Astrocyte of the cerebellum (primary cell): ENCODE measurements at regions not wholly inside any gene's neighbourhood (a gene's known extent, or its start where the extent isn't known, plus 50 kb on each side); places are given as distances from the start of the nearest gene placed in this dataset.

Experiments
- DNase-seq: peaks from one replicate; pipeline ENCODE4 v3.0.0-alpha.2; 2011; ENCODE audit warnings: low read depth
- H3K4me3 ChIP-seq: 2 replicates; pipeline ENCODE4 v1.5.1; 2011; ENCODE audit warnings: mild to moderate bottlenecking, low read depth, low read length, moderate library complexity
- in situ Hi-C: cut with HindIII; loops from 2 replicates; pipeline ENCODE4 v1.10.0; 2017; ENCODE audit warnings: low sequenced_read_pairs
- TF ChIP-seq, protein P1 (sequence below): IDR thresholded peaks from 2 replicates; pipeline ENCODE4 v1.5.1; 2012; ENCODE audit warnings: low read length, low read depth, moderate library complexity, mild to moderate bottlenecking; ENCODE audit errors: missing control alignments

DNA sequence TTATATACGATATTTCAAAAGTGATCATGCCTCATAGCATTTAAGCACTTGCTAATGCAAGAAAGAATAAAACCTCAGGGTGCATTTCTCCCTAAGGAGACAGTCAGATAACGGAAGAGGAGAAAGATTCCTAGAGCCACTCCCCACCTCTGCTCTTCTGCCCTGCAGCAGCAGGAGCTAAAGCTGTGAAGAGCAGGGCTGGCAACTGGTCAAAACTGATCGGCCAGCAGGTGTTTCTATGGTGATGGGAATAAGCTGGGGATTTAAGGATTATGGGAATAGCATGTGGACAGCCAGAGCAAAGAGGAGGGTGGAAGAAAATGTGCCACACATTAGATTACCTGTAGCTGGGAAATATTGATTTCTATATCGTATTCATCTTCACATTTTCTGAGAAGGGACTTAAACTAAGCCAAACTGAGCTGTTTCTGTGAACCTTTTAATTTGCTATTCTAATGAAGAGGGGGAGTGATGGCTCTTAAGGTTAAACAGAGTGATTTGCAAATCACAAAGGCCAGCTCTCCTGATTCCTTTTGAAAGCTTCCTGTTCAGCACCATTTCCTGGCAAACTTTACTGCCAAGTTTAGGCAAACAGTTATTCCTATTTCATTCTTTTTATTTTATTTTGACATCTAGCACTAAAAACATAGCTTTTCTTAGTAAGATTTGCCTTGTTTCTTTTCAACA, 268.9 kb upstream of the PFKP start:
- in situ Hi-C loops, result no loop called here
- H3K4me3 ChIP-seq, result no peak overlapping the region
- DNase-seq, result no peak
- TF ChIP-seq, protein P1, sequence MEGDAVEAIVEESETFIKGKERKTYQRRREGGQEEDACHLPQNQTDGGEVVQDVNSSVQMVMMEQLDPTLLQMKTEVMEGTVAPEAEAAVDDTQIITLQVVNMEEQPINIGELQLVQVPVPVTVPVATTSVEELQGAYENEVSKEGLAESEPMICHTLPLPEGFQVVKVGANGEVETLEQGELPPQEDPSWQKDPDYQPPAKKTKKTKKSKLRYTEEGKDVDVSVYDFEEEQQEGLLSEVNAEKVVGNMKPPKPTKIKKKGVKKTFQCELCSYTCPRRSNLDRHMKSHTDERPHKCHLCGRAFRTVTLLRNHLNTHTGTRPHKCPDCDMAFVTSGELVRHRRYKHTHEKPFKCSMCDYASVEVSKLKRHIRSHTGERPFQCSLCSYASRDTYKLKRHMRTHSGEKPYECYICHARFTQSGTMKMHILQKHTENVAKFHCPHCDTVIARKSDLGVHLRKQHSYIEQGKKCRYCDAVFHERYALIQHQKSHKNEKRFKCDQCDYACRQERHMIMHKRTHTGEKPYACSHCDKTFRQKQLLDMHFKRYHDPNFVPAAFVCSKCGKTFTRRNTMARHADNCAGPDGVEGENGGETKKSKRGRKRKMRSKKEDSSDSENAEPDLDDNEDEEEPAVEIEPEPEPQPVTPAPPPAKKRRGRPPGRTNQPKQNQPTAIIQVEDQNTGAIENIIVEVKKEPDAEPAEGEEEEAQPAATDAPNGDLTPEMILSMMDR, result no peak

DNA sequence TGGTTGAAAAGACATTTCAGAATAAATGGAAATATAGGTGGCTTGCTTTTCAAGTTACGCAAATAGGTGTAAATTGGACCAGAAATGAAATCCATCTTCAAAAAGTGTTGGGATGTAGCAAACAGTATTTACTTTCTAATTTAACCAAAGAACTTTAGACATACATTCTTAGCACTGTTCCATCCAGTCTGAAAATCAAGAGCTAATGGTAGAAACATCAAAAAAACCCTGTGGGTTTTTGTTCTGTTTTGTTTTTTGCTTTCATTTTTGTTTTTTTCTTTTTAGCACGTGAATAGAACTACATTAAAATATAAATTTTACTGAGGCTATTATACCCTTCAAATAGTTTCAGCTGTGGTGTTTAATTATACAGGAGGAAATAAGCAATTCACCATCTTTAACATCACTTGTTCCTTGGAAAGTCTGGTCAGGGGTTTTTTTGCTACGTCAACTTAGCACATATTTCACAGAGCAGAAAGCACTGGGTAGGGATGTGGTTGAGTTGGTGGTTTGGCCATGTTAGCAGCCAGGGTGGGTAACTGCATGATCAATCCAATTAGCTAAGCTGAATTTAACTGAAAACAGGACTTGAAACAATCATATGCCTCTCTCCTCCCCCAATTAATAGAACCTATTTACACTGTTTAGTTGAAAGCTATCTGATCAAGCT, 275.4 kb upstream of the PFKP start:
- in situ Hi-C loops, result no loop called here
- no peak for DNase-seq
- no peak overlapping the region for H3K4me3 ChIP-seq
- TF ChIP-seq, protein P1, result no peak

DNA sequence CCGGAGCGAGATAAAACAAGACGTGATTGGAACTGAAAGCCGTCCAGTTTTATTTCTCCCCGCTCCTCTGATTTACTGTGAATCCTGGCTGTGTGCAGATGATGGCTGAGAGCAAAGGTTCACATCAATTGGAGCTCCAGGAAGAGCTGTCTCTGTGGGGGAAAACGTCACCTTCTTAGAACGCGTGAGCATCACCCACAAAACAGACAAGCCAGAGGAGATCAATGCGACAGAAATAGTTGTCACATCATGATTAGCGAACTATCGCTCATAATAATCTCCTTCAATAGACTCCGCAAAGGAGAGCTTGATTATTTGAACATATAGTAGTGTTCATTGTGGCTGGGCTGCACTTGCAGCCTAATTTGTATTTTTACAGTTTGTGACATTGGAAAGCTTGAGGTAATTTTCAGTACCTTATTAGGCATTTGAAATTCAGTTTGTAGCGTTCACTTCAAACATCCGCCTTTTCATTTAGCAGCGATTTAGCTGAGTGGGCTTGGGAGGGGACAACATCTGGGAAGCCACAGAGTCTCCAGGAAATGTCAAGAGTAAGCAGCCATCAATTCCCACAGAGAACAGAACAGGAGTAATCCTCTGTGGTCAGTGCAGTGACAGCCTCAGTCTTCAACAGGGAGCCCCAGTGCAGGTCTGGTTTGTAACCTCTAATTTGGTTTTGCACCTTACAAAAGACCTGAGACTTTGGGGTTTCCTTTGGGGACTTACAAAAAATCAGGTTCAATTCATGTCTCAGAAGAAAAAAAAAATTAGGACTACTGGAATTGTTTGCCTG, 276.8 kb upstream of the PFKP start:
- in situ Hi-C loops, result no loop called here
- no peak overlapping the region for H3K4me3 ChIP-seq
- no peak for DNase-seq
- TF ChIP-seq, protein P1, result no peak

DNA sequence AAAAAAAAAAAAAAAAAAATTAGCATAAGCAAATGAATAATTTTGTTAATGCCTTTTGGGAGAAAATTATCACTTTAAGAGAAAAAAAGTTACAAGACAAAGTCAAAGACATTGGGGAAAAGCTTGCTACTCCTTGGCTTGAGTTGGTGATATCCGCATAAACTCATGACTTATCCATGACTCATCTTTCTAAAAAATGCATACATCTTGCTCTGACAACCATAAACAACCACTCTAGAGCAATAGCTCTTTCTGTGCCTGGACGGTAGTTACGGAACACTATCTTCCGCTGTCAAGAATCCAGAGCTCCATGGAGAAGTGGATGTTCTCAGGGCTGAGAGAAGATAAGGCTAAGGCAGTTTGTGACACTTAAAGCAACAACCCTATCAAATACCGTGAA, 281.1 kb upstream of the PFKP start:
- no peak overlapping the region for H3K4me3 ChIP-seq
- TF ChIP-seq, protein P1, result no peak
- DNase-seq, result no peak
- in situ Hi-C loops, result no loop called here

DNA sequence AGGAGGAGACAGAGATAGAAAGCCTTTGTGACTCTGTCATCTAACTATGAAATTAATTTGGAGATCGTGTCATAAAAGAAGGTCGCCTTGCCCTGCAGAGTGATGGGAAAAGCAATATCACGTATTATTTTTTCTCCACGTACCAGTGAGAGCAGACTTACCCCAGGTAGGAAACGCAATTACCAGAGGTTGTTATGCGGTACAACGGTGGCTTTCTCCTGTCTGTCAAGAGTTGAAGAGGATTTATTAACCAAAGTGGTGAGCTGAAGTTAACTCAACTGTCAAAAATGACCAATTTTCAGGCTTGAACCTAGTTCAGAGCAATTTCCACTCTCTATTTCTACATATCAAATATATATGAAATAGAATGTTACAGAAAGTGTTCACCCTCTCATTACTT, 282.6 kb upstream of the PFKP start:
- in situ Hi-C loops, result no loop called here
- TF ChIP-seq, protein P1, result no peak
- DNase-seq, result no peak
- H3K4me3 ChIP-seq, result no peak overlapping the region

DNA sequence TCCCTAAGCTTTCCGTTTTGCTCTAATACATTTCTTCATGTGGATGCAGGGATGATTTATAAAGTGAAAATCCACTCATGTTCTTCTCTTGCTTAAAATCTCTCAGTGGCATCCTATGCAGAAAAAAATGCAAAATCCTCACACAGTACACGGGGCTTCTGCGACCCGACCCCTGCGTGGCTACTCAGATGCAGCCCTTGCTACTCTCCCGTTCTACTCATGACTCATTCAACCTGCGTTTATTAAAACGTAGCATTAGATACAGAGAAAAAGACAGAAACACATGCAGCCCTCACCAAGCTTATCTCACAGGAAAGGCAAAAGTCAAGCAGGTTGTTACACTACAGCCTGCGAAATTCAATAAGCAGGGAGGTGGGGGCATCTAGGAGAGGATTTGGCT, 284.4 kb upstream of the PFKP start:
- TF ChIP-seq, protein P1, result no peak
- in situ Hi-C loops, result no loop called here
- DNase-seq, result no peak
- H3K4me3 ChIP-seq, result no peak overlapping the region
